ENCODE measurements at regions not wholly inside any gene's neighbourhood (a gene's known extent, or its start where the extent isn't known, plus 50 kb on each side); places are given as distances from the start of the nearest gene placed in this dataset.

DNA sequence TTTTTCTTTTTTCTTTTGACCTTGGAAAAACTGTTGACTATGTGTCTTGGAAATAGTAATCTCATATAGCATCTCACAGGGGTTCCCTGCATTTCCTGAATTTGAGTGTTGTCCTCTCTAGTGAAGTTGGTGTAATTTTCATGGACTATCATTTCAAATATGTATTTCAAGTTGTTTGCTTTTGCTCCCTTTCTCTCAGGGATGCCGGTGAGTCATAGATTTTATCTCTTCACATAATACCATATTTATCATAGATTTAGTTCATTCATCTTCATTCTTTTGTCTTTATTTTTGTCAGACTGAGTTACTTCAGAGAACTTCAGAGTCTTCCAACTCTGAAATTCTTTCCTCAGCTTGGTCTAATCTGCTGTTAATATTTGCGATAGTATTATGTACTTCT is 1320.6 kb downstream of the LRFN5 start:
- DNase-seq (ENCODE audit: low spot score) = no peak

DNA sequence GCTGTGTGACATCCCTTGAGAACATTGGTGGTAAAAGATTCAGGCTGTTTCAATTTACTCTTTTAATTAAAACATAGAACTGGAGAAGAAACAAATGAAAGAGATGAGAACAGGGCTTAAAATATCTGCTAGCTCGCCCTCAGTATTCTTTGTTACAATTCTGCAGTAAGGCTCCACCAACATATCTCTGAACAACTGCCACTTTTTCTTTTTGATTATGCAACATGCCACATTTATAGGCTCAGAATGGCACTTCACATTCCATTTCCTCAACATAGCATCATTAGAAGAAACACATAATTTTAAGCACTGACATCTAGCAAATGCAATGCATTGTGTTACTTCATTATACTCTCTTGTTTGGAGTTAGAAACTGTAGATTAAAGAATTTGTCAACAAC is 1315.2 kb downstream of the LRFN5 start:
- no peak for DNase-seq (ENCODE audit: low spot score)

DNA sequence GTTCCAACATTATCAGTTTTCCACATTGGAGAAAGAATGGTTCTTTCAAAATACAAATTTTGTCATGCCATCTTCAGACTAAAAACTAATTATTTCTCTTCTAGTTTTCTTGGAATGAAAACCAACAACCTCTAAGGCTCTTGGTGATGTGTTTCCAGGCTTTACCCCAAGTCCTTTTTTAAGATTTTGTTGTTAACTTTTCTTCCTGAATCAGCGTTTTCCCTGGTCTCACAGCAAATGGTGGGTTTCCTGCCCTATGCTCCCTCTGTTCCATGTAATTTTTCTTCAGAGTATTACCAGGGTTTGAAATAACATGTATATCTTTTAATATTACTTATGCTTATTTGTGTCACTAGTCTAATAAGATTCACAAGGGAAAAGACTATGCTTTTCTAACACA is 1311.9 kb downstream of the LRFN5 start:
- no peak for DNase-seq (ENCODE audit: low spot score)

DNA sequence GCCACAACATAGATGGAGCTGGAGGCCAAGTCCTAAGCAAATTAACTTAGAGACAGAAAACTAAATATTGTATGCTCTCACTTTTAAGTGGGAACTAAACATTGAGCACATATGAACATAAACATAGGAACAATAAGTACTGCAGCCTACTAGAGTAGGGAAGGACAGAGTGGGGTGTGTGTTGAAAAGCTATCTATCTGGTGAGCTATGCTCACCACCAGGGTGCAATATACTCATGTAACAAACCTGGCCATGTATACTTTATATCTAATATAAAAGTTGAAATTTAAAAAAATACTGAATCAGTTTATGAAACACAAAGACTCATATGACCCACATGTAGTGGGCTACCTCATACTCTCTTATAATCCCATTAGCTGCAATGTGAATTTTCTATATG is 1305.0 kb downstream of the LRFN5 start:
- DNase-seq (ENCODE audit: low spot score) = no peak

DNA sequence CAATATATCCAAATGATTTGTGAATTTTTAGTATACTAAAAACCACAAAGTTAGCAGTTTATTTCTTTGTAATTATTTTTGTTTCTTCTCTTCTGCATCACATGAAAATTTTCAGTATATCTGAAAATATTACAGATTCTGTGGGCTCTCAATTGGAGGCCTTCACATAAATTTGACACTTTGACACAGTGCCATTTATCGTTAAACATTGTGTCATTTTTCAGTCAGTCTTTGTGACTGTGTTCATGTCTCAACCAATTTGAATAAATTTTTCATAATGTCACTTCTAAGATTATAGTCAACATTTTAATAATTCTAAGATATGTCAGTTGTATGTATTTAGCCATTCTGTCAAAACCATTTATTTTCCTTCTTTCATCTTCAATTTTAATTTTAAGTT is 1303.0 kb downstream of the LRFN5 start:
- no peak for DNase-seq (ENCODE audit: low spot score)

DNA sequence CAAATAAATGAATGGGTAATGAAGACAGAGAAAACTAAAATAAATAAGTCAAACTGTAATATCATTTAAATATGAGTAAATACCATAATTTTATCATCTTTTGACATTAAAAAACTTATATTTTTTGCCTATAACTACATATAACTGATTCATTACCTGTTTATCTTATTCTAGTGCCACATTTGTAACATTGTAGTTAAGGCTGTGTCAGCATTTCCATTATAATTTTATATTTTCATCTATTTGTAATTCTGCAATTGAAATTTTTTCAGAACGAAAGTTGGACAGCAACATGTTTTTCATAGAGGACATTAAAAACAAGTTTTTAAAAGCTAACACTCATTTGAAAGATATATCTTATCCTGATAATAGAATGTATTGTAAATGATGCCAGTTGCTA is 1286.5 kb downstream of the LRFN5 start:
- no peak for DNase-seq (ENCODE audit: low spot score)

DNA sequence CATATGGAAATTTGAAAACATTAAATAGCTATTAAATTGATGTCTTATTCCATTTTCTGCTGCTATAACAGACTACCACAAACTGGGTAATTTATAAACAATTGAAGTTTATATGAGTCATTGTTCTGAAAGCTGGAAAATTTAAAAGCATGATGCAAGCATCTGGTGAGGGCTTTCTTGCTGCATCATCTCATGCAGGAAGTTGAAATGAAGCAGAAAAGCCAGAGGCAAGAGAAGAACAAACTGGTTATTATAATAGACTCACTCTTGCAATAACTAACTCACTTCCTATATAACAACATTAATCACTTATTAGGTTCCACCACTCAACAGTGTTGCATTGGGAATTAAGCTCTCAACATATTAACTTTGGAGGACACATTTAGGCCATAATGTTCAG is 1277.4 kb downstream of the LRFN5 start:
- DNase-seq (ENCODE audit: low spot score) = no peak

DNA sequence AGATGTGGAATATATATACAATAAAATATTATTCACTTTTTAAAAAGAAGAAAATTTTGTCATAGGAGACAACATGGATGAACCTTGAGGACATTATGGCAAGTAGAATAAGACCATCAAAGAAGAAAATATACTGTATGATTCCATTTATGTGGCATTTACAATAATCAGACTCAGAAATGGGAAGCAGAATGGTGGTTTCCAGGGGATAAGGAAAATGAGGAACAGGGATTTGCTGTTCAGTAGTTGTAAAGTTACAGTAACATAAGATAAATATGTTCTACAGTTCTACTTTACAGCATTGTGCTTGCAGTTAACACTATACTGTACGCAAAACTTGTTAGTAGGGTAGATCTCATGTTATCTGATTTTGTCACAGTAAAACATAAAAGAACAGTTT is 1271.0 kb downstream of the LRFN5 start:
- DNase-seq (ENCODE audit: low spot score) = no peak

DNA sequence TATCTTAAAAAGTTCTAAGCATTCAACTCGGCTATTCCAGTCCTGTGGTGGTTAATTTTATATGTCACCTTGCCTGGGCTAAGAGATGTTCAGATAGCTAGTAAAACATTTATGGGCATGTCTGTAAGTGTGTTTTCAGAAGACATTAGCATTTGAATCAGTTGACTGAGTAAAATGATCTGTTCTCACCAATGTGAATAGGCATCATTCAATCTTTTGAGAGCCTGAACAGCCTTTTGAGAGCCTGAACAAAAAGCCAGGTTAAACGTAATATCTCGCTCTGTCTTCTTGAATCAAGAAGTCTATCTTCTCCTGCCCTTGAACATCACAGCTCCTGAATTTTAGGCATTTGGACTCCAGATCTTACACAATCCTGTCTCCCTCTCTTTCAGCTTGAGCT is 1266.1 kb downstream of the LRFN5 start:
- no peak for DNase-seq (ENCODE audit: low spot score)

DNA sequence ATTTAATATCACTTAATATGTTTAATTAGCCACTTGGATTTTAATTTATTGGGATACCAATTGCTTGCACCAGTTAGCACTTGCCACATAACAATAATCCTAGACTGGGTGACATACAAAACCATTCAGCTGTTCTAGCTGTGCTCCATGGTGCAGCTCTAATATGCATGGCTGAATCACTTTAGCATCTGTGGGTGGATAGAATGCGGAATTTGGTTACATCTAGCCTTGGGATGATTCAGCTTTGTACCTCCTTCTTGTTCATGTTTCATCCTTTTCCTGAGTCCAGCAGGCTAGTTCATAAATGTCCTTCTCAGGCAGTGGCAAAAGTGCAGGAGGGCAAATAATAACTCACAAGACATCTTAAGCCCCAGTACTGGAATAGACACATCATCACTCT is 1263.0 kb downstream of the LRFN5 start:
- no peak for DNase-seq (ENCODE audit: low spot score)

DNA sequence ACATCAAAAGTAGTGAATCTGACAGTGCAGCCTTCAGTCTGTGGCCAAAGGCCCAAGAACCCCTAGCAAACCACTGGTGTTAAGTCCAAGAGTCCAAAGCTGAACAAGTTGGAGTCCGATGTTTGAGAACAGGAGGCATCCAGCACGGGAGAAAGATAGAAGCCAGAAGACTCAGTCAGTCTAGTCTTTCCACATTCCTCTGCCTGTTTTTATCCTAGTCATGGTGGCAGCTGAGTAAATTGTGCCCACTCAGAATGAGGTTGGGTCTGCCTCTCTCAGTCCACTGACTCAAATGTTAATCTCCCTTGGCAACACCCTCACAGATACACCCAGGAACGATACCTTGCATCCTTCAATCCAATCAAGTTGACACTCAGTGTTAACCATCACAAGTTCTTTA is 1255.4 kb downstream of the LRFN5 start:
- no peak for DNase-seq (ENCODE audit: low spot score)

DNA sequence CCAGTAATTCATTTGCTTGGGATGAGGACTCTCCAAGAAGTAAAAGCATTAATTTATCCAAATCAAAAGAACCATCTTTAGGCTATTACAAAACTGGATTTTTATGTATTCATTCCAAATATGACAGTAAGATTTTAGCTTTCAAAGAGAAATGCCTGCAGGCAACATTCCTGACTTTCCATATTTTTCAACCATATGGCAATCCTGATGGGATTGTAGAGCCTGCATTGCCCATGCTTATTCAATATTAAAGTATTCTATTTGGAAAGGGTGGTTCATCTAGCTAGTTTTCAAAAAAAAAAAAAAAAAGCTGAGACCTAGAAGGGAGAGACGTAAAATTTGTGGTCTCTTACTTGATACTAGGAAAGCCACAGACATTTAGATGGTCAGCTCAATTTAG is 1253.7 kb downstream of the LRFN5 start:
- no peak for DNase-seq (ENCODE audit: low spot score)

DNA sequence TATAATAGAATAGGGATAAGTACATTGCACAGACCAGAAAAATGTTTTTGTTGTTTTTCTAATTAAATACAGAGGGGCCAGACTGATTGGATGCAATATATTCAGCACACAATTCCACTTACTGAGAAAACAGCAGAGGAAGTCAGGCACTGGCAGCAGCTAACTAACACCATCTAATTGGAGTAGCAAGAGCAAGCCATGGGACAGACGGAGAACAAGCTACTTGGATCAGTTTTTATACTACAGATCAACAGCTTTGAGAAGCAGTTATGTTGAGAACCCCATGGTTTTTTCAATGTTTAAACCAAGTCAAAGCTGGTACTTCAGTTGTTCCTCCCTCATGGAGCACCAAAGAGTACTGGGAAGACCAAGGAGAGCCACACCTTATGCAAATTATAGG is 1249.4 kb downstream of the LRFN5 start:
- DNase-seq (ENCODE audit: low spot score) = no peak

DNA sequence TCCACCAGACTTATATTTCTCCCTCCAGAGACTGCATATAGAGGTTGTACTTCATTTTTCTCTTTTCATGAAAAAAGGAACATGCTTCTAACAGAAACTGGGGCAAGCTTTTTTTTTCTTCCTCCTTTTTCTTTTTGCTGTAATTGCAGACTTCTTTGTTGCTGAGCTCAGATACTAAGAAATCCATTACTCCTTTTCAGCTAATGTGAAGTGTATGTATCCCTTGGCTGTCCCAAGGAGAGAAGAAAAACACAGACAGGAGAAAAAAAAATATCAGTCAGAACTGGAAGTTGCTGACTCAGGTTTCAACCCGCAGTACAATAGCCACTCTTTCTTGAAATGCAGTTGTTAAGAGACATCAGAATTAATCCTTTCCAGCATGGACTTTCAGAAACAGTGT is 1248.4 kb downstream of the LRFN5 start:
- no peak for DNase-seq (ENCODE audit: low spot score)

DNA sequence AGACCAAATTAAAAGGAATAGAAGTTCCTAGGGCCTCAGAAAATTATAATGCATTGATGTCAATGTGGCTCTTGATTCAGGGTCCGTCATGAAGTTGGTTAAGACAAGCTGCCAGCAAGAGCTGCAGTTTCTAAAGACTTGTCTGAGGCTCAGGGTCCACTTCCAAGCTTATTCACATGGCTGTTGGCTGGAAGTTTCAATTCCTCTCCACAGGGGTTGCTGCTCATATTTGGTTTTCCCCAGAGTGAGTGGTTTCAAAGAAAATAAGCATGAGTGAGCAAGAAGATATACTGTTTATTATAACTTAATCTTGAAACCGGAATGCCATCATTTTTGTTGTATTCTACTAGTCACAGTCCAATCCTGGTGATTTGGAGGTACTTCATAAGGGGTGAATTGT is 1247.4 kb downstream of the LRFN5 start:
- no peak for DNase-seq (ENCODE audit: low spot score)

DNA sequence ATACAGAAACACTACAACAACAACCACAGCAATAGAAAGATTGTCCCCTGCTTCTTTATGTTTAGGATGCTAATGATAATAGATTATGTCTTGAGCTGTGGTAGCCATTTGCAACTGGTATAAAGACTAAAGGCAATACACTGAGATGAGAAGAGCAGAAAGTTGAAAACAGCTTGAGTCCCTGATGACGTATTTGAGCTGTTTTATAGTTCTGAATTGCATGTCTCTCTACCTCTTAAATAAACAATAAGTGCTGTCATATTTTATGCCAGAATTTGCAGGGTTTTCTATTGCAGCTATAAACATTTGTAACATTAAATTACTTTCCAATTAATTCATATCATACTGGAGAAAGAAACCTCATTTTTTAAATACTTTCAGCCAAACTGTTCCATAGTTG is 1242.0 kb downstream of the LRFN5 start:
- DNase-seq (ENCODE audit: low spot score) = no peak

DNA sequence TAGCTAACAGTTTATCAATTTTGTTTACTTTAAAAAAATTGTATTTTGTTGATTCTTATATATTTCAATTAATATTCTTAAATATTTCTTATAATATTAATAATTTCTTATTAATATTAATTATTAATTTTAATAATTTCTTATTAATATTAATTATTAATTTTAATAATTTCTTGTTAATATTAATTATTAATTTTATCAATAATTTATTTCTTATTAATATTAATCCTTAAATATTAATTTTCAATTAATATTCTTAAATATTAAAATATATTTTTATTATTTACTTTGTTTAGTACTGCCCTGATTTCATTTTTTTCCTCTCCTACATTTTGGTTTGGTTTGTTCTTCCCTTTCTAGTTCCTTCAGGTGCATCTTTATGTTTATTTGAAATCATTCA is 1208.1 kb downstream of the LRFN5 start:
- DNase-seq (ENCODE audit: low spot score) = no peak

DNA sequence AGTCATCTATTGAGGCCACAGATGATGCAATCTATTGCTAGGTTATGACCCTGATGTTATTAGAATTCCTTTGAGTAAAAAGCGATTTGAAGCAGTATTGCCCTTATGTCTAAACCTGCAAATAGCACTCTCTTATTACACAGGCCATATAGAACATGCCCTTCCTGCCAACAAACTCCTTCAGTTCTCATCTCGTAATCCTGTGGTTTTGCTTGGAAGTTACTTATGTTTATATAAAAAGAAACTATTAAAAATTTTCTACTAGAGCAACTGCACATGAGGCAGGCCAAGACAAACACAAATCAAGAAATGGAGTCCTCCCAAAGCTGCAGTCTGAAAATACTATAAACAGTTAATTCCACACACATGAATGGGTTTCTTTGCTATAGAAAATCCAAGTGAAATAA is 1200.2 kb downstream of the LRFN5 start:
- no peak for DNase-seq (ENCODE audit: low spot score)

DNA sequence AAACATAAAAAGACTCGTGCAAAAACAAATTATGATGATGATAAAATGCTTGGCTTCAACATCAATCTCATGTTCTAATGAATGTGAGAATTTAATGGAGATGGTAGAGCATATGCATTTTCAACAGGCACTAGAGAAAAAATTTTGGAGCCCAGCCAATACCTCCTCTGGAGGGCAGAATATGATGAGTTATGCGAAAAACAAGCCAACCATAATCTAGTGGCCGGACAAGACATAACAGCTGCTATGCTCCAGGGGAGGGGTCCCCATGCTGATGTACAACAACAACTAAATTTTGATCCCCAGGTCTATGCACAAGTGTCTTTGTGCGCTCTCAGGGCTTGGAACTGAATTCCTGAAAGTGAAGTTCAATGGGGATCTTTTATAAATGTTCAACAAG is 1197.5 kb downstream of the LRFN5 start:
- no peak for DNase-seq (ENCODE audit: low spot score)

DNA sequence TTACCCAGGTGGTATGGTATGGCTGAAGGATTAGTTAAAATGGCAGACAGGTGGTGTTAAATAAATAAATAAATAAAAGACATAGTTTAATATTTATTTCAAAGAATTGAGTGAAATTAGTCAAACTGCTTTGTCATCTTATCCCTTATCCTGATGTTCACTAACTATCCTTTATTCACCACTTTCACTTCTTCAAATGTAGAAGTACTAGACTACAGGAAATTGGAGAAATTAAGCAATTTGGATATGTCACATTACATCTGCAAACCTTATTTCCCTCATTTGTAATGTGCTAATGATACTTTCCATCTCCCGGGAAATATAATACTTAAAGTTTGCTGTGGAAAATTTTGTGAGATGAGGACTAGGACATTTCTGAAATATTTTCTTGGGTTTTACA is 1195.7 kb downstream of the LRFN5 start:
- DNase-seq (ENCODE audit: low spot score) = no peak

DNA sequence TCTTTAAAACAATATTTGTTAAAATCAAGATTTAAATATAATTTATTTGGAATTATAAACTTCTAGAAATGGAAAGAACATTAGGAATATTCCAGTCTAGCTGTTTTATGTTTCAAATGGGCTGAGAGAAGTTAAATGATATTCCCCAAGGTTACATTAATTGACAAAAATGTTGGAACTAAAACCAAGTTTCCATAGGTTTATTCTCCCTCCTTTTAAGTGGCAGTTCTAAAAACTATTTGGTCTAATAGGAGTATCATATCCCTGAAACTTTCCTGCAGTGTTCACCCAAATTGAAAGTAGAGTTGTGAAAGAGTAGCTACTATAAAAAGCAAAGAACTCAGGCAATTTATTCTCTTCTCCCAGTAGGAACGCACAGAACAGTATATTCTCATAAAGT is 1185.5 kb downstream of the LRFN5 start:
- DNase-seq (ENCODE audit: low spot score) = no peak

DNA sequence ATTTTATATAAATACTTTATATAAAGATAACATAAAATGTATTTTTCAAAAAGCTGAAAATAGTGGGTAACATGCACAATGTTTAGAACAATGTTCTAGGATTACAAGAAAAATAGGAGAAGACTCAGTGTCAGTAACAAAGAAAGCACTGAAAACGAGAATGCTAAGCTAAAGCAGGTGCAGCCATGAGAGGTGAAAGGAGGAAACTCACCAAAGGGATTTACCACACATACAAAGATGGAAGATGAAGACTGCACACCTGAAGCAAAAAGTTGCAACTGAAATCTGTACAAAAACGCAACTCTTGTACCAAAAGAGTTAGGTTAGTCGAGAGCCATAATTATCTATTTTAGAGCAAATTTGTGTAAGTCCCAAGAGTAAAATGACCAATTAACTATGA is 1176.1 kb downstream of the LRFN5 start:
- DNase-seq (ENCODE audit: low spot score) = no peak

DNA sequence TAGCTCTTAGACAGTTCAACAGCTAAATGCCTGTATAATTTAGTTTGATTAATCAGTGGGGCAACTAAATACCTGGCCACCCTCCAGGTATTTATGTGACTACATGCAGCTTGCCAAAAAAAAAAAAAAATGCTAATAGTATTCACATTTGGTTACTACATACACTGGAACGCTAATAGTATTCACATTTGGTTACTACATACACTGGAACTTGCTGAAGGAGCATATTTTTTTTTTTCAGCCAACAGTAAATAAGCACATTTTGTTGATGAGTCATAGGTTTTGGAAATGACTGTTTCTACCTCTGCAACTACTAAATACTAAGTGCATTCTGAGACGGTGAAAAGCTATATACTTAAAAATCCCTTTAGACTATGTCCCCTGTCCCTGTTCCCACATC is 1172.3 kb downstream of the LRFN5 start:
- no peak for DNase-seq (ENCODE audit: low spot score)

DNA sequence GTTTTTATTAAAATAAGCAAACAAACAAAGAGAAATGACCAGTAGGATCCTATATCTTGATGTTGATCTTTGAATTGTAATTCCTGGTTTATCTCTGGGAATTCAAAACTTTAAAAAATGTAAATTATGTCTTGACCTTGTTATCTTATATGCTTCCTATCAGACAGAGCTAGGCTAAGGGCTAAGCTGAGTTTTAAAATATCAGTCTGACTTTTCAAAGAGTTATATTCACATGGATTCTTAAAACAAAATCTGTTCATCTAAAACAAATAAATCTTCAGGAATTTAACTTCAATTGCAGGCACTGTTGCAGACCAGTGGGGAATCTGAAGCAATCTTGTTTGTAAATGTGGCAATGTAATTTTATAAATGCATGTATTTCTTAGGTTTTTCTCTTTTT is 1144.1 kb downstream of the LRFN5 start:
- DNase-seq (ENCODE audit: low spot score) = no peak

DNA sequence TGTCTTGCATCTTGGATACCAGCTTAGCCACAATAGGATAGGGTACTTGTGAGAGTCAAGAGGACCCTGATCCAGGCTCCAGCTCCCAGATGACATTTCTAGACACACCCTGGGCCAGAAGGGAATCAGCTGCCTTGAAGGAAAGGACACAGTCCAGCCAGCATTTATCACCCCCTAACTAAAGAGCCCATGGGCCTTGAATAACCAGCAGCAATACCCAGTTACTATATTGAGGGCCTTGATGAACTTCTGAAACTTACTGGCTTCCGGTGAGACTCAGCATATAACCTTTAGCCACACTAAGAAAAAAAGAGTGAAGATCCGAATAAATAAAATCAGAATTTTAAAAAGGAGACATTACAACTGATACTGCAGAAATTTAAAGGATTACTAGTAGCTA is 1135.4 kb downstream of the LRFN5 start:
- no peak for DNase-seq (ENCODE audit: low spot score)

DNA sequence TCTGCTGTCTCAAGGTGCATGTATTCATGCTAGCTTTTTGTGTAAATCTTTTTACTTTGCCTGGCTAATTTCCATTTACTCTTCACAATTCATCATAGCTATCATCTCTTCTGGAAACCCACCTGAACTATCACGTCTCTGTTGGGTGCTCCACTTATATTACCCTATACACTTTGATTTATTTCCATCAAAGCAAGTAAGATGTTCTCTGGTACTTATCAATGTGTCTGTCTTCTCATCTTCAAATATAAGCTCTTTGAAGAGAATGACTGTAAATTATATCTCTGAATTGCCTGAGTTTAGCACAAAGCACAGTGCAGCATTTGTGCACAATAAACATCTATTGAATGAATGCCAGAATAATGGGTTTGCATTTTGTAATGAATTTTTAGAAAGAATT is 1129.7 kb downstream of the LRFN5 start:
- no peak for DNase-seq (ENCODE audit: low spot score)
